SH-SY5Y (cell line): ENCODE measurements at regions not wholly inside any gene's neighbourhood (a gene's known extent, or its start where the extent isn't known, plus 50 kb on each side); places are given as distances from the start of the nearest gene placed in this dataset.

Experiments
- GATA2 ChIP-seq: IDR thresholded peaks from 2 replicates; pipeline ENCODE4 v1.6.1; 2011; ENCODE audit warnings: mild to moderate bottlenecking, low read depth, low read length
- GATA3 ChIP-seq: IDR thresholded peaks from 2 replicates; pipeline ENCODE4 v1.6.1; 2011; ENCODE audit warnings: low read depth, mild to moderate bottlenecking, low read length, moderate library complexity

GRCh38 chr11:128171506-128171905 lies 415.9 kb downstream of the ETS1 start:
- TF ChIP-seq GATA2 (no peak), GATA3 (no peak)
